ENCODE measurements at regions not wholly inside any gene's neighbourhood (a gene's known extent, or its start where the extent isn't known, plus 50 kb on each side); places are given as distances from the start of the nearest gene placed in this dataset.
"Not testable (repeated sequence)": the region's sequence is repeated elsewhere in the genome, so short reads cannot be mapped to it uniquely, and the experiment has no call there.

DNA sequence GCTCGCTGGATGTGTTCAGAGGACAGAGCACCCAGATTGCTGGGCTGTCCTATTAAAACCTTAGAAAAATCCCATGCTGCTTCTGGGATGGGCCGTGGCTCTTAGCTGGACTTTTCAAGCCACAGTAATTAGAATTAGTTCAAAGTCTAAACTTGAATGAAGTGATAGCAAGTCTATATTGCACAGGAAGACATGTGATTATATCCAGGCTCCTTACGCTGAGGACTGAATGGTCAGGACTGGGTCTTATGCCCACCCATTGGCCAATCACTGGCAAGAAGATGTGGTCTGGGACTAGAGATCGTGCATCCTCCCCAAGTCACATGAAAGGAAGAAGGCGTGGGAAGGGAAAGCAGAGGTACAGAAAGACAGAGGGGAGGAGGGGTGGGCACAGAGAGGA is 227.6 kb downstream of the FAM43A start:
- CTCF ChIA-PET, result interaction anchor here (0.8 kb wide), 1 partner anchor 193 kb away, joined by 3 read pairs; no protein-coding TSS in a partner anchor
- WGBS (ENCODE audit: low lambda C conversion rate), result 68% methylated on average over 5 of the region's 5 CpGs

GRCh38 chr3:194924889-194925288 is 239.2 kb downstream of the FAM43A start:
- H2AFZ ChIP-seq (ENCODE audit: low read depth); H3K9me3 ChIP-seq; H3K4me1 ChIP-seq (ENCODE audit: control insufficient read depth in 1 of 2, insufficient read depth in 2 of 2, low read depth in 1 of 2, low read length in 1 of 2); H3K36me3 ChIP-seq (replicated peaks in 1 of 2; ENCODE audit: control insufficient read depth in 1 of 2, insufficient read depth in 2 of 2, low read length in 1 of 2); H3K9ac ChIP-seq; CTCF ChIA-PET; H3K4me3 ChIP-seq (ENCODE audit: low read depth in 2 of 2, low read length in 1 of 2); H4K20me1 ChIP-seq (ENCODE audit: insufficient read depth); H3K4me2 ChIP-seq; H3K9me2 ChIP-seq; H3K79me2 ChIP-seq (ENCODE audit: insufficient read depth); POLR2A ChIA-PET; H3K27ac ChIP-seq (ENCODE audit: low read depth in 2 of 2, low read length in 1 of 2); H3F3A ChIP-seq (replicated peaks; ENCODE audit: insufficient read depth); H3K27me3 ChIP-seq (ENCODE audit: insufficient read depth); DNase-seq: not testable (repeated sequence)
- WGBS (ENCODE audit: low lambda C conversion rate), result 71% methylated on average over 5 of the region's 5 CpGs

More for the DNA sequence above, 227.6 kb downstream of the FAM43A start:
- Histone ChIP-seq H3K27me3 (ENCODE audit: insufficient read depth) (peaks cover 11% of the 10 kb centered on the region; the same call in 1 of the 2 replicates), H3K4me3 (ENCODE audit: low read depth in 2 of 2, low read length in 1 of 2) (no peak overlapping the region), H3K36me3 (replicated peaks in 1 of 2; ENCODE audit: control insufficient read depth in 1 of 2, insufficient read depth in 2 of 2, low read length in 1 of 2) (no peaks in the 10 kb centered on the region), H3K4me2 (no peak overlapping the region), H3K4me1 (ENCODE audit: control insufficient read depth in 1 of 2, insufficient read depth in 2 of 2, low read depth in 1 of 2, low read length in 1 of 2) (peaks cover 0 to 12% of the 10 kb centered on the region in 2 experiments; a peak in 1 of 4 replicates), H3F3A (replicated peaks; ENCODE audit: insufficient read depth) (no peaks in the 10 kb centered on the region), H3K9ac (no peak overlapping the region), H3K79me2 (ENCODE audit: insufficient read depth) (no peaks in the 10 kb centered on the region), H3K9me3 (no peaks in the 10 kb centered on the region), H3K9me2 (no peaks in the 10 kb centered on the region), H3K27ac (ENCODE audit: low read depth in 2 of 2, low read length in 1 of 2) (no peak overlapping the region), H2AFZ (ENCODE audit: low read depth) (no peak overlapping the region), H4K20me1 (ENCODE audit: insufficient read depth) (no peaks in the 10 kb centered on the region)
- DNase-seq, result no peak
- TF ChIP-seq POLR2AphosphoS5 (IDR thresholded peaks at IDR 0.05; ENCODE audit: low read depth, low read length) (no peak), TAF1 (IDR thresholded peaks at IDR 0.05; ENCODE audit: borderline replicate concordance, low read depth, low read length) (no peak), EZH2phosphoT487 (IDR thresholded peaks at IDR 0.05; ENCODE audit: borderline replicate concordance, low read depth) (no peak), TCF12 (IDR thresholded peaks at IDR 0.05) (no peak), CHD2 (IDR thresholded peaks at IDR 0.05; ENCODE audit: low read length, partially characterized antibody) (no peak), YY1 (IDR thresholded peaks at IDR 0.05; ENCODE audit: low read depth) (no peak), RXRA (IDR thresholded peaks at IDR 0.05; ENCODE audit: borderline replicate concordance, low read depth) (no peak), RFX5 (IDR thresholded peaks at IDR 0.05; ENCODE audit: low read length) (no peak), FOXJ3 (CRISPR knock-in tag; IDR thresholded peaks at IDR 0.05) (no peak), ELF1 (IDR thresholded peaks at IDR 0.05) (no peak), FOXM1 (IDR thresholded peaks at IDR 0.05; ENCODE audit: low read depth) (no peak), USF1 (IDR thresholded peaks at IDR 0.05; ENCODE audit: borderline replicate concordance, low read depth) (no peak), EP300 (IDR thresholded peaks at IDR 0.05; ENCODE audit: borderline replicate concordance in 1 of 2, low read depth in 1 of 2, low read length in 1 of 2) (no peak), CTCF (IDR thresholded peaks at IDR 0.05) (no peak), SMC3 (IDR thresholded peaks at IDR 0.05; ENCODE audit: low read depth, low read length) (no peak), RAD21 (IDR thresholded peaks at IDR 0.05; ENCODE audit: low read length) (no peak), NRF1 (IDR thresholded peaks at IDR 0.05; ENCODE audit: low read depth, low read length) (no peak), MEF2A (IDR thresholded peaks at IDR 0.05; ENCODE audit: borderline replicate concordance, low read depth) (no peak)
- TF ChIP-seq, protein P1, sequence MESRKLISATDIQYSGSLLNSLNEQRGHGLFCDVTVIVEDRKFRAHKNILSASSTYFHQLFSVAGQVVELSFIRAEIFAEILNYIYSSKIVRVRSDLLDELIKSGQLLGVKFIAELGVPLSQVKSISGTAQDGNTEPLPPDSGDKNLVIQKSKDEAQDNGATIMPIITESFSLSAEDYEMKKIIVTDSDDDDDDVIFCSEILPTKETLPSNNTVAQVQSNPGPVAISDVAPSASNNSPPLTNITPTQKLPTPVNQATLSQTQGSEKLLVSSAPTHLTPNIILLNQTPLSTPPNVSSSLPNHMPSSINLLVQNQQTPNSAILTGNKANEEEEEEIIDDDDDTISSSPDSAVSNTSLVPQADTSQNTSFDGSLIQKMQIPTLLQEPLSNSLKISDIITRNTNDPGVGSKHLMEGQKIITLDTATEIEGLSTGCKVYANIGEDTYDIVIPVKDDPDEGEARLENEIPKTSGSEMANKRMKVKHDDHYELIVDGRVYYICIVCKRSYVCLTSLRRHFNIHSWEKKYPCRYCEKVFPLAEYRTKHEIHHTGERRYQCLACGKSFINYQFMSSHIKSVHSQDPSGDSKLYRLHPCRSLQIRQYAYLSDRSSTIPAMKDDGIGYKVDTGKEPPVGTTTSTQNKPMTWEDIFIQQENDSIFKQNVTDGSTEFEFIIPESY (IDR thresholded peaks at IDR 0.05; ENCODE audit: borderline replicate concordance, low read depth), result no peak
- POLR2A ChIA-PET, result no interaction called here
